Esophagus mucosa (tissue), 1 donor: ENCODE measurements at regions not wholly inside any gene's neighbourhood (a gene's known extent, or its start where the extent isn't known, plus 50 kb on each side); places are given as distances from the start of the nearest gene placed in this dataset.

Source experiments
- ATAC-seq: fragments of 200-7000 bp; cut with Tn5 transposase; one replicate; pipeline ENCODE4 v1.9.1; 2020
- donor health status: DM: yes; HTN: yes; CAD: no.

GRCh38 chr10:83253011-83253671 is 886.2 kb upstream of the GHITM start:
- ATAC-seq, result no peak

- no peak for ATAC-seq
Measured at GRCh38 chr10:83254698-83255097, 884.6 kb upstream of the GHITM start.

GRCh38 chr10:83262434-83262833 is 876.9 kb upstream of the GHITM start:
- ATAC-seq, result no peak

GRCh38 chr10:83272666-83273434 is 866.5 kb upstream of the GHITM start:
- no peak for ATAC-seq

- peak; percentile 45 for ATAC-seq
Measured at GRCh38 chr10:83274088-83274487, 865.2 kb upstream of the GHITM start.

GRCh38 chr10:83276971-83277370 is 862.3 kb upstream of the GHITM start:
- peak; percentile 51 for ATAC-seq

GRCh38 chr10:83283151-83283550 is 856.2 kb upstream of the GHITM start:
- no peak for ATAC-seq

- no peak for ATAC-seq
Measured at GRCh38 chr10:83287374-83287773, 851.9 kb upstream of the GHITM start.

GRCh38 chr10:83289373-83289772 is 849.9 kb upstream of the GHITM start:
- no peak for ATAC-seq

- no peak for ATAC-seq
Measured at GRCh38 chr10:83289948-83290347, 849.4 kb upstream of the GHITM start.

- ATAC-seq, result peak; percentile 93
Measured at GRCh38 chr10:83301732-83302131, 837.6 kb upstream of the GHITM start.

- ATAC-seq, result no peak
Measured at GRCh38 chr10:83302623-83303022, 836.7 kb upstream of the GHITM start.

- no peak for ATAC-seq
Measured at GRCh38 chr10:83310688-83311087, 828.6 kb upstream of the GHITM start.

GRCh38 chr10:83312570-83312969 is 826.7 kb upstream of the GHITM start:
- ATAC-seq, result no peak

- ATAC-seq, result peak; percentile 58
Measured at GRCh38 chr10:83332690-83333089, 806.6 kb upstream of the GHITM start.

- ATAC-seq, result no peak
Measured at GRCh38 chr10:83333566-83333965, 805.7 kb upstream of the GHITM start.

- no peak for ATAC-seq
Measured at GRCh38 chr10:83343676-83344075, 795.6 kb upstream of the GHITM start.

GRCh38 chr10:83346266-83346910 is 792.9 kb upstream of the GHITM start:
- ATAC-seq, result no peak

- no peak for ATAC-seq
Measured at GRCh38 chr10:83352588-83352987, 786.7 kb upstream of the GHITM start.

GRCh38 chr10:83354456-83354855 is 784.9 kb upstream of the GHITM start:
- ATAC-seq, result no peak

- no peak for ATAC-seq
Measured at GRCh38 chr10:83357004-83357403, 782.3 kb upstream of the GHITM start.

GRCh38 chr10:83357627-83358026 is 781.7 kb upstream of the GHITM start:
- ATAC-seq, result no peak

- ATAC-seq, result no peak
Measured at GRCh38 chr10:83367036-83367435, 772.3 kb upstream of the GHITM start.
